ENCODE measurements at regions not wholly inside any gene's neighbourhood (a gene's known extent, or its start where the extent isn't known, plus 50 kb on each side); places are given as distances from the start of the nearest gene placed in this dataset.

GRCh38 chr10:44607116-44607515 lies 222.2 kb upstream of the CXCL12 start (continued):
- TF ChIP-seq PATZ1 (CRISPR knock-in tag; IDR thresholded peaks at IDR 0.05; ENCODE audit: borderline replicate concordance): no peak
- TF ChIP-seq PPARA (CRISPR knock-in tag; IDR thresholded peaks at IDR 0.05; ENCODE audit: borderline replicate concordance): no peak

GRCh38 chr10:44618910-44619309 lies 234.0 kb upstream of the CXCL12 start:
- no peak for TF ChIP-seq BACH2 (CRISPR knock-in tag; IDR thresholded peaks at IDR 0.05; ENCODE audit: borderline replicate concordance)
- TF ChIP-seq ARNTL (CRISPR knock-in tag; IDR thresholded peaks at IDR 0.05; ENCODE audit: borderline replicate concordance, low read depth): no peak
- TF ChIP-seq OSR1 (CRISPR knock-in tag; IDR thresholded peaks at IDR 0.05): no peak
- no peak for TF ChIP-seq GLIS3 (CRISPR knock-in tag; IDR thresholded peaks at IDR 0.05)
- TF ChIP-seq CSDC2 (CRISPR knock-in tag; IDR thresholded peaks at IDR 0.05): no peak
- TF ChIP-seq RARB (CRISPR knock-in tag; IDR thresholded peaks at IDR 0.05): no peak
- TF ChIP-seq SNAI2 (CRISPR knock-in tag; IDR thresholded peaks at IDR 0.05): no peak
- ATAC-seq: no peak

- no peak for TF ChIP-seq OSR1 (CRISPR knock-in tag; IDR thresholded peaks at IDR 0.05)
- TF ChIP-seq CREB5 (CRISPR knock-in tag; IDR thresholded peaks at IDR 0.05; ENCODE audit: low read depth): no peak
- TF ChIP-seq ISL1 (CRISPR knock-in tag; IDR thresholded peaks at IDR 0.05): no peak
- TF ChIP-seq ESRRG (CRISPR knock-in tag; IDR thresholded peaks at IDR 0.05): no peak
- TF ChIP-seq ZNF8 (CRISPR knock-in tag; IDR thresholded peaks at IDR 0.05): no peak
- no peak for TF ChIP-seq PATZ1 (CRISPR knock-in tag; IDR thresholded peaks at IDR 0.05; ENCODE audit: borderline replicate concordance)
- TF ChIP-seq SNAI2 (CRISPR knock-in tag; IDR thresholded peaks at IDR 0.05): no peak
- TF ChIP-seq CSDC2 (CRISPR knock-in tag; IDR thresholded peaks at IDR 0.05): no peak
- TF ChIP-seq PPARA (CRISPR knock-in tag; IDR thresholded peaks at IDR 0.05; ENCODE audit: borderline replicate concordance): no peak
- ATAC-seq: no peak
These were observed 234.6 kb upstream of the CXCL12 start for GRCh38 chr10:44619521-44619920.

- no peak for TF ChIP-seq PPARA (CRISPR knock-in tag; IDR thresholded peaks at IDR 0.05; ENCODE audit: borderline replicate concordance)
- TF ChIP-seq ZNF565 (CRISPR knock-in tag; conservative IDR thresholded peaks at IDR 0.05; ENCODE audit: low read depth): no peak
- no peak for TF ChIP-seq ZC3H10 (CRISPR knock-in tag; IDR thresholded peaks at IDR 0.05)
- no peak for TF ChIP-seq TSHZ2 (CRISPR knock-in tag; IDR thresholded peaks at IDR 0.05)
- no peak for TF ChIP-seq CSDC2 (CRISPR knock-in tag; IDR thresholded peaks at IDR 0.05)
- no peak for ATAC-seq
These were observed 235.1 kb upstream of the CXCL12 start for GRCh38 chr10:44619975-44620374.

- no peak for TF ChIP-seq OSR1 (CRISPR knock-in tag; IDR thresholded peaks at IDR 0.05)
- ATAC-seq: no peak; the same call in 2 of the 3 replicates
These were observed 242.9 kb upstream of the CXCL12 start for GRCh38 chr10:44627591-44628354.

Measured in SK-N-SH treated with all-trans-retinoic acid at 6 μM for 48 hours (cell line).